Vagina (tissue), 2 donors: ENCODE measurements at regions not wholly inside any gene's neighbourhood (a gene's known extent, or its start where the extent isn't known, plus 50 kb on each side); places are given as distances from the start of the nearest gene placed in this dataset.

Experiments
- DNase-seq, 2 donors: peaks; one replicate each; pipeline ENCODE4 v3.0.0-alpha.2; 2017; ENCODE audit errors: extremely low spot score in 2 of 2
- H3K27ac ChIP-seq: fragments of 200-600 bp; sonication (generic); one replicate; pipeline ENCODE4 v1.5.1; 2019
- H3K27me3 ChIP-seq: fragments of 200-600 bp; sonication (generic); one replicate; pipeline ENCODE4 v1.5.1; 2019
- H3K36me3 ChIP-seq, 2 donors: fragments of 200-600 bp; sonication (generic); one replicate each; pipeline ENCODE4 v1.5.1; 2017 to 2019
- H3K4me1 ChIP-seq: fragments of 200-600 bp; sonication (generic); one replicate; pipeline ENCODE4 v1.5.1; 2019
- H3K4me3 ChIP-seq, 2 donors: fragments of 200-600 bp; sonication (generic); 1 replicate in 1 of 2; 2 replicates in 1 of 2; pipeline ENCODE4 v1.5.1; 2016 to 2019
- H3K9me3 ChIP-seq: fragments of 200-600 bp; sonication (generic); one replicate; pipeline ENCODE4 v1.5.1; 2019
- POLR2A ChIP-seq, 2 donors: fragments of 450-650 bp; IDR thresholded peaks; one replicate each; pipeline ENCODE4 v1.6.1; 2017; ENCODE audit warnings: antibody characterized with exemption in 2 of 2, mild to moderate bottlenecking in 2 of 2, moderate library complexity in 2 of 2
- POLR2AphosphoS5 ChIP-seq, 2 donors: sonication (generic); formaldehyde crosslinking; IDR thresholded peaks; one replicate each; pipeline ENCODE4 v1.9.0; 2017; ENCODE audit warnings: antibody characterized with exemption in 2 of 2, mild to moderate bottlenecking in 2 of 2, low read depth in 1 of 2; ENCODE audit not compliant: insufficient read depth in 1 of 2
- intact Hi-C: fragments of 100-400 bp; cut with DNase I; formaldehyde crosslinking; loops from one replicate; pipeline ENCODE4 v1.15.1; 2023
- TF ChIP-seq, protein P1 (sequence below), 3 experiments: fragments of 450-650 bp in 2 of 3; fragments of 200-600 bp in 1 of 3; sonication (generic) in 1 of 3; IDR thresholded peaks; one replicate each; pipeline ENCODE4 v1.5.1; 2017 to 2019; ENCODE audit warnings: antibody characterized with exemption in 3 of 3, mild to moderate bottlenecking in 2 of 3, moderate library complexity in 2 of 3

DNA sequence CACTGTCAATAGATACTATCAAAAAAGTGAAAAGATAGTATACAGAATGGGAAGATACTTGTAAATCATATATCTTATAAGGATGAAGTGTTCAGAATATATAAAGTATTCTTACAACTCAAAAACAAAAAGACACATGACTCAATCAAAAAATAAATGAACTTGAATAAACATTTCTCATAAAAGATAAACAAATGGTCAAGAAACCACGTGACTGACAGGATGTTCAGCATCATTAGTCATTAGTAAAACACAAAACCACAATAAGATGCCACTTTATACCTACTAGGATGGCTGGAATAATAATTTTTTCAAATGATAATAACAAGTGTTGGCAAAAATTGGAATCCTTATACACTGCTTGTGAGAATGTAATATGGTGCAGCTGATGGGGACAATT, 729.1 kb upstream of the HS3ST5 start:
- H3K27me3 ChIP-seq, result no peaks in the 10 kb centered on the region
- no peaks in the 10 kb centered on the region for H3K9me3 ChIP-seq
- H3K4me3 ChIP-seq, result no peak overlapping the region
- no peaks in the 10 kb centered on the region for H3K4me1 ChIP-seq
- DNase-seq, result no peak
- H3K27ac ChIP-seq, result no peak overlapping the region
- intact Hi-C loops, result no loop called here
- H3K36me3 ChIP-seq, result no peaks in the 10 kb centered on the region
- no peak for TF ChIP-seq POLR2AphosphoS5 (IDR thresholded peaks at IDR 0.05; ENCODE audit: insufficient read depth in 1 of 2, low read depth in 1 of 2)
- TF ChIP-seq, protein P1, sequence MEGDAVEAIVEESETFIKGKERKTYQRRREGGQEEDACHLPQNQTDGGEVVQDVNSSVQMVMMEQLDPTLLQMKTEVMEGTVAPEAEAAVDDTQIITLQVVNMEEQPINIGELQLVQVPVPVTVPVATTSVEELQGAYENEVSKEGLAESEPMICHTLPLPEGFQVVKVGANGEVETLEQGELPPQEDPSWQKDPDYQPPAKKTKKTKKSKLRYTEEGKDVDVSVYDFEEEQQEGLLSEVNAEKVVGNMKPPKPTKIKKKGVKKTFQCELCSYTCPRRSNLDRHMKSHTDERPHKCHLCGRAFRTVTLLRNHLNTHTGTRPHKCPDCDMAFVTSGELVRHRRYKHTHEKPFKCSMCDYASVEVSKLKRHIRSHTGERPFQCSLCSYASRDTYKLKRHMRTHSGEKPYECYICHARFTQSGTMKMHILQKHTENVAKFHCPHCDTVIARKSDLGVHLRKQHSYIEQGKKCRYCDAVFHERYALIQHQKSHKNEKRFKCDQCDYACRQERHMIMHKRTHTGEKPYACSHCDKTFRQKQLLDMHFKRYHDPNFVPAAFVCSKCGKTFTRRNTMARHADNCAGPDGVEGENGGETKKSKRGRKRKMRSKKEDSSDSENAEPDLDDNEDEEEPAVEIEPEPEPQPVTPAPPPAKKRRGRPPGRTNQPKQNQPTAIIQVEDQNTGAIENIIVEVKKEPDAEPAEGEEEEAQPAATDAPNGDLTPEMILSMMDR (IDR thresholded peaks at IDR 0.05), result no peak

DNA sequence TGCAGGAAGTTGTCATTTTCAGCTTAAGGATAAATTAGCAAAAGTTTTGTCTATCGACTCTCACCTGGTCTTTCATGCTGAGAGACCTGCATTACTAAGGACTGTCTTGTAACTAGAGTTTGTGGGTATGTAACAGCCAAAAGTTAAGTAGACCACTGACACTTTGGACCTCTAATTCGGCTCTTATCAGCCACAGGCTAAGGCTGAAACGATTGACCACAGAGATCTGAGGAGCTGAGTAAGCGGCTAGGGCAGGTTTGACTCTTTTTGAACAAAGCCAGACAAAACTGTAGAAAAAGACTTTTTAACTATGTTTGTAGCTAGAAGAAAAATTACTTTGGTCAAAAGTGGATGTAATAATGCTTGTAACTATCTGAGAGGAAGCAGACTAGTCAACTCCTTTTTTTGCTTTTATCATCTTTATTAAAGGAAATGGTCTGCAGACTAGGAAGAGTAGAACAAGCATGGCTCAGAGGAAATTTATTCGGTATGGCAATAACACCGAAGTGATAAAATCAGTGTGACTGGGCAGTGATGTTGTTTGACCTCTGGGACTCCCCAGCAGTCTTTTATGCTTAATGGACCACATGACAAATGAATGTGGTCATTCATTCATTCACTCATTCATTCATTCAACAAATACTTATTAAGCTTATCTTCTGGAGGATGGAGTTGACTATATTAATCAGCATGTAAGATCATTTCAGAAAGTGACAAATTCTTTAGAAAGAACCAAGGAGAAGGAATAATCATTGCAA, 725.0 kb upstream of the HS3ST5 start:
- Histone ChIP-seq H3K27me3 (no peaks in the 10 kb centered on the region), H3K36me3 (no peaks in the 10 kb centered on the region), H3K9me3 (no peaks in the 10 kb centered on the region), H3K27ac (no peak overlapping the region), H3K4me1 (no peaks in the 10 kb centered on the region), H3K4me3 (no peak overlapping the region)
- no peak for DNase-seq
- TF ChIP-seq POLR2A (IDR thresholded peaks at IDR 0.05), result no peak
- TF ChIP-seq POLR2AphosphoS5 (IDR thresholded peaks at IDR 0.05; ENCODE audit: insufficient read depth in 1 of 2, low read depth in 1 of 2), result no peak
- TF ChIP-seq, protein P1 (IDR thresholded peaks at IDR 0.05), result no peak
- intact Hi-C loops, result no loop called here

- intact Hi-C loops, result no loop called here
- Histone ChIP-seq H3K9me3 (no peaks in the 10 kb centered on the region), H3K27ac (no peak overlapping the region), H3K4me3 (no peak overlapping the region), H3K36me3 (no peaks in the 10 kb centered on the region), H3K4me1 (no peaks in the 10 kb centered on the region), H3K27me3 (no peaks in the 10 kb centered on the region)
- no peak for TF ChIP-seq POLR2A (IDR thresholded peaks at IDR 0.05)
- TF ChIP-seq, protein P1 (IDR thresholded peaks at IDR 0.05), result no peak
- TF ChIP-seq POLR2AphosphoS5 (IDR thresholded peaks at IDR 0.05; ENCODE audit: insufficient read depth in 1 of 2, low read depth in 1 of 2), result no peak
- DNase-seq, result no peak
Observed at GRCh38 chr6:115064680-115065079, 721.9 kb upstream of the HS3ST5 start.

DNA sequence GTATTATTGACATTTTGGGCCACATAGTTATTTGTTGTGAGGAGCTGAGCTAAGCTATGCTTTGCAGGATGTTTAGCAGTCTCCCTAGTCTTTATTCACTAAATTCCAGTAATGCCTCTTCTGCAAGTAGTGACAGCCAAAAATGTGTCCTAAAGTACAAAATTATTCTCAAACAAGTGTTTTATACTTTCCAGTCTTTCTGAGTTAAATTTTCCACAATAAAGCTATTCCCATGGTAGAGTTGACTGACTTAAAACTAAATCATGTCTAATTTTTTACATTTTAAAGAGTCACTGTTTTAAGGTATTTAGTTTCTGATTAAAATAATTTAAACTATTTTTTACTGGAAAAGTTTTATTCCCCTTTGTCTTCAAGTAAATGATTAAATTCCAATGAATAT, 717.8 kb upstream of the HS3ST5 start:
- TF ChIP-seq POLR2AphosphoS5 (IDR thresholded peaks at IDR 0.05; ENCODE audit: insufficient read depth in 1 of 2, low read depth in 1 of 2), result no peak
- no peak for TF ChIP-seq POLR2A (IDR thresholded peaks at IDR 0.05)
- TF ChIP-seq, protein P1 (IDR thresholded peaks at IDR 0.05), result no peak
- H3K4me3 ChIP-seq, result no peak overlapping the region
- no peaks in the 10 kb centered on the region for H3K4me1 ChIP-seq
- no peaks in the 10 kb centered on the region for H3K36me3 ChIP-seq
- intact Hi-C loops, result no loop called here
- H3K27ac ChIP-seq, result no peak overlapping the region
- no peaks in the 10 kb centered on the region for H3K9me3 ChIP-seq
- no peaks in the 10 kb centered on the region for H3K27me3 ChIP-seq
- DNase-seq, result no peak

DNA sequence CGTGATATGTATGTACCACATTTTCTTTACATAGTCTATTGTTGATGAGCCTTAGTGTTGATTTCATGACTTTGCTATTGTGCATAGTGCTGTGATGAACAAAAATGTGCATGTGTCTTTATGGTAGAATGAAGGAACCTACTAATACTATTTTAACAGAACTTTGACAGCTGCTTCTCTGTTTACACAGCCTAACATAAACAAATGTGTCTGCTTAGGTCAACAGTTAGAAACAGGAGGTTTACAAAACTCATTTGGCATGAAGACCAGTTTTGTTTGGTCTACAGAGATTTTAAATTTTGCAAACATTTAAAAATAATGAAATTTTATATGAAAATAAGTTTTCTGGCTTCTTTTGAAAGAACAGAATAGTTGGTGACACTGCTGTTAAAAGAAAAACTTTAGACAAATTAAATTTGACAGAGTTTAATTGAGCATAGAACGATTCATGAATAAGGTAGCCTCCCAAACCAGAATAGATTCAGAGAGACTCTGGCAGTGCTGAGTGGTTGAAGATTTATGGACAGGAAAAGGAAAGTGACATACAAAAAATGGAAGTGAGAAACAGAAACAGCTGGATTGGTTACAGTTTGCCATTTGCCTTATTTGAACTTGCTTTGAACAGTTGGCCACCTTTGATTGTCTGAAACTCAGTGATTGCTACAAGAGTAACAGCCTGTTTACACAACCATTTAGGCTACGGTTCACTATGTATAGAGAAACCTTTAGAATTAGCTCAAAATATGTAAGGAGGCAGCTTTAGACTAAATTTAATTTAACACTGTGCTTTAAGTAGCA, 715.8 kb upstream of the HS3ST5 start:
- no peak for DNase-seq
- H3K27me3 ChIP-seq, result no peaks in the 10 kb centered on the region
- no peaks in the 10 kb centered on the region for H3K36me3 ChIP-seq
- H3K27ac ChIP-seq, result no peak overlapping the region
- H3K9me3 ChIP-seq, result no peaks in the 10 kb centered on the region
- no peak for TF ChIP-seq POLR2A (IDR thresholded peaks at IDR 0.05)
- no peak for TF ChIP-seq POLR2AphosphoS5 (IDR thresholded peaks at IDR 0.05; ENCODE audit: insufficient read depth in 1 of 2, low read depth in 1 of 2)
- TF ChIP-seq, protein P1 (IDR thresholded peaks at IDR 0.05), result no peak
- H3K4me1 ChIP-seq, result no peaks in the 10 kb centered on the region
- no peak overlapping the region for H3K4me3 ChIP-seq
- intact Hi-C loops, result no loop called here
